HEK293T (cell line): ENCODE measurements at regions not wholly inside any gene's neighbourhood (a gene's known extent, or its start where the extent isn't known, plus 50 kb on each side); places are given as distances from the start of the nearest gene placed in this dataset.

Source experiments
- BHLHE40 ChIP-seq: fragments of 450-650 bp; IDR thresholded peaks from 2 replicates; pipeline ENCODE4 v1.6.1; 2016; ENCODE audit warnings: mild to moderate bottlenecking, moderate library complexity, borderline replicate concordance
- CTBP1 ChIP-seq: fragments of 450-650 bp; IDR thresholded peaks from 2 replicates; pipeline ENCODE4 v1.6.1; 2016; ENCODE audit warnings: borderline replicate concordance
- ELF4 ChIP-seq: fragments of 450-650 bp; IDR thresholded peaks from 2 replicates; pipeline ENCODE4 v1.6.1; 2017; ENCODE audit warnings: antibody characterized with exemption
- FOXK2 ChIP-seq: fragments of 450-650 bp; IDR thresholded peaks from 2 replicates; pipeline ENCODE4 v1.6.1; 2016; ENCODE audit warnings: mild to moderate bottlenecking
- FOXM1 ChIP-seq: fragments of 450-650 bp; IDR thresholded peaks from 2 replicates; pipeline ENCODE4 v1.6.1; 2017; ENCODE audit warnings: mild to moderate bottlenecking, borderline replicate concordance
- HDGF ChIP-seq: fragments of 450-650 bp; IDR thresholded peaks from 2 replicates; pipeline ENCODE4 v1.6.1; 2017; ENCODE audit warnings: antibody characterized with exemption, borderline replicate concordance
- L3MBTL2 ChIP-seq: fragments of 450-650 bp; conservative IDR thresholded peaks from 2 replicates; pipeline ENCODE4 v1.6.1; 2016; ENCODE audit warnings: mild to moderate bottlenecking
- SP1 ChIP-seq: fragments of 450-650 bp; IDR thresholded peaks from 2 replicates; pipeline ENCODE4 v1.6.1; 2017
- SUZ12 ChIP-seq: fragments of 450-650 bp; IDR thresholded peaks from 2 replicates; pipeline ENCODE4 v1.6.1; 2016; ENCODE audit warnings: mild to moderate bottlenecking
- TARDBP ChIP-seq: fragments of 450-650 bp; IDR thresholded peaks from 2 replicates; pipeline ENCODE4 v1.6.1; 2016

GRCh38 chr5:54876556-54876955, 108.8 kb downstream of the ESM1 start:
- TF ChIP-seq HDGF: no peak
- no peak for TF ChIP-seq BHLHE40
- no peak for TF ChIP-seq FOXM1
- TF ChIP-seq FOXK2: no peak
- no peak for TF ChIP-seq L3MBTL2
- no peak for TF ChIP-seq CTBP1
- no peak for TF ChIP-seq SUZ12
- TF ChIP-seq SP1: no peak
- TF ChIP-seq ELF4: no peak
- TF ChIP-seq TARDBP: no peak
